Limb (tissue), 2 donors: ENCODE measurements at regions not wholly inside any gene's neighbourhood (a gene's known extent, or its start where the extent isn't known, plus 50 kb on each side); places are given as distances from the start of the nearest gene placed in this dataset.
A peak's percentile ranks its signal among the peaks of the same experiment; 100 is the strongest.

ENCODE experiments used
- DNase-seq, 2 donors: peaks; one replicate each; pipeline ENCODE4 v3.0.0-alpha.2; 2016; ENCODE audit errors: extremely low spot score in 2 of 2

DNA sequence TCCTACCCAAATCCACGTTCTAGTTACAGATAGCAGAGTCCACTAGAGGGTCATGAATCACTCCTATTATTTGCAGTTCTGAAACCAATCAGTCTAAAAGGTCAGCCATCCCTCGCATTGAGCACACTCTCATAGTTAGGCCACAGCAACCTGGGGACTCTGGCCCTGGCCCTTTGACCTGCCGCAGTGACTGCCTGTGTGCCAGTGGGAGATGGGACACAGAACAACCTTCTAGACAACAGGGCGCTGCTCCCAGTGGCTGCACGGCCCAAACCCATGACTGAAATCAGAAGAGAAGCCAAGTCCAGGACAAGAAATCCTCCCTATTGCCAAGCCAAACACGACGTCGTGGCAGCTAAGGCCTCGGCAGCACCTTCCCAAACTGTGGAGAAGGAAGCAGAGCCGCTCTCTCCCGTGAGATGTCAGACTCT is 158.5 kb downstream of the HERPUD2 start:
- peak in 1 of 2 donors; percentile 19 for DNase-seq

DNA sequence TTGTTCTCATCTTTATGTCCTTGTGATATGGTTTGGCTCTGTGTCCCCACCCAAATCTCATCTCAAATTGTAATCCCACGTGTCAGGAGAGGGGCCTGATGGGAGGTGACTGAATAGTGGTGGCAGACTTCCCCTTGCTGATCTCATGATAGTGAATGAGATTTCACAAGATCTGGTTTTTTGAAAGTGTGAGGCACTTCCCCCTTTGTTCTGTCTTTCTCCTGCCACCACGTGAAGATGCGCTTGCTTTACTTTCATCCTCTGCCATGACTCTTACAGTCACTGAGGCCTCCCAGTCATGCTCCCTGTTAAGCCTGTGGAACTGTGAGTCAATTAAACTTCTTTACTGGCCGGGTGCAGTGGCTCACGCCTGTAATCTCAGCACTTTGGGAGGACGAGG is 161.0 kb downstream of the HERPUD2 start:
- DNase-seq = no peak

DNA sequence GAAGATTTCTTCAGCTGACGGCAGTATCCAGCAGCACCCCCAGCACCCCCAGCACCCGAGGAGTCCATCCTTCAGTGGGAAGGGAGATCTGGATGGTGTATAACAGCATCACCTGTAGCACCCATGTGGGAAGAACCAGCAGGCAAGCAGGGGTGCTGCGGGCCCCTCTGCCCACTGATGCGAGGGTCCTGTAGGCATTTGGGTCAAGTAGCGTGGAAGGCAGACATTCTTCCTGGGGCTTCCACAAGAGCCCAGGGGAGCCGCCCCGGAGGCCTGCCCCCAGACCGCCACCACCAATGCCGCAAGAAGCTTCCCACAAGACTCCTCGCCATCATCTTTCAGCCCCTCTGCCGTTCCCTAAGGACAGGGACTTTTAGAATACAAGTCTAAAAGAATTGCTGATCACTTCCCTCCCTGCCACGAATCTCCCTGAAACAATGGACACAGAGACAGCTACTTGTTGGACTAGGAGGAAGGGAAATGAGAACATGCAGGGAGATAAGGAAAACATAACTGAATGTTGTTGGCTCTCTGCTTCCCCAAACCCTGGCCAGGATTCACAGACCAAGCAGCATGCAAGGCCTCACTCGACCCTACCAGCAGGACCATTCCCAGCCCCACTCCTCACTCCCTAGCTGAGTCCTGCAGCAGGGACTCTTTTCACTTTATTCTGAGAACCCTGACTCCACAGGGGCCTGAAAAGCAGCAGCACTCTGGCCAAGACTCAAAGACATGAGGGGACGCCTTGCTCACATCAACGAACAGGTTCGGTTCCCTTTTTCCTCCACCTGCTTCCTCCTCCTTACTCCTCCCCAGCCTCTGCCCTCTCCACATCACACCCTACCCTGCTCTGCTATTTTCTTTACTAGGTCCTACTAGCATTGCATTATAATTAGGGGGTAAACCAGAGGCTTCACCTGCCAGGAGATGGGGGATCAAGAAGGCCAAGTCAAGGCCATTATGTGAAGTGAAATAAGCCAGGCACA is 164.5 kb downstream of the HERPUD2 start:
- DNase-seq = peak in 1 of 2 donors; percentile 7

DNA sequence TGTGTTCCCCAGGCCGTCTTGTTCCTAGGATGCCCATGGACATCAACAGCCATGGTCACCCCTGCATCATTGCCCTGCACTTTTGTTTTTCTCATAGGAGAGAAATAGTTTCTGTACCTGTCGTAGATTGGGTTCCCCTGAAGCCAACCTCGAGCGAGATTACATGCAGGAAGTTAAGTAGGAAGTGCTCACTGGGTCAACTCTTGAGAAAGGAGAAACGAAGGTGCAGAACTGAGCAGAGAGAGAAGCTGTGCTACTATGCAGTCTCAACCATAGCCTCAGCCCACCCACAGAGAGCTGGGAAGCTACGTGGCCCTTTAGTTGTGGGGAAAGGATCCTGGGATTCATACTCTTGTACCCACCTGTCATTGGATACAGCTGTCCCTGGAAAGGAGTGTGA is 165.2 kb downstream of the HERPUD2 start:
- DNase-seq = peak in 1 of 2 donors; percentile 4

DNA sequence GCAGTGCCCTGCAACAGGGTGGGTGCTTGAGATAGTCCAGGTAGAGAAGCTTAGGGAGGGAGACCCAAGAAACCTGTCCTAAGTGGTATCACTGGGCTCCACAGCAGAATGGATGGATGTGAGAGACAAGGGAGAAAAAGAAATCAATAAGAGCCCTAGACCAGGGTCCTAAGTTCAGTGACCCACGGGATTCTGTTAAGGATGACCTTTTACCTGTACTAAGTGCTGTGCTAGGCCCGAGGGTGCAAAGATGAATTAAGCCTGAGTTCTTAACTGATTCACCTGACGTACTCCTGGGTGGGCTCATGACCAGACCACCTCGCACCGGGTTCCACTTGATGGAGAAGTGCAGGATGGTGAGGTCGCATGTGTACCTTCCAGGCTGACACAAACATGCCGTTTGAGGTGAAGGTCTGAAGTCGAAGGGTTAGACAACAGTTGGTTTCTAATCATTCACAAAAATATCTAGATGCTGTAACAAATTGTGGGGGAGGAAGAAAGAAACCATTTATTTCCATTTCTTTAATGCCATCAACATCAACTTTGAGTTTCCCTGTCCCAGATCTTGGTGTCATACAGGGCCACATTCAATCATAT is 166.5 kb downstream of the HERPUD2 start:
- DNase-seq = no peak

DNA sequence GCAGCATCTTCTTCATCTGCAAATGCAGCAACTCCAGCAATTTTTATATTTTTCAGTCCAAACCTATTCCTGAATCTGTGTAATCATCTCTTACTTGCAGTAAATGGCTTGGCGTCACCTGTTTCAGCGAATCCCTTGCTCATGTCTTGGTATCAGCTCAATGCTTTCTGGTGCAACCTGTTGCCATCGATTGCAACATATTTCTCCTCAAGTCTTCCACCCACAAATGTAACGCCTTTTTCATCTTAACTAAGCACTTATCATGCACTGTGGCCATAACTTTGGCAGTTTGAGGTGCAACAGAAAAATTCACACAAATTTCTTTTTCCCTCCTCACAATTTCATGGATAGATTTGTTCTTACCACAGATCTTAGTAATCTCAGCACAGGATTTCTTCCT is 168.3 kb downstream of the HERPUD2 start:
- no peak for DNase-seq

DNA sequence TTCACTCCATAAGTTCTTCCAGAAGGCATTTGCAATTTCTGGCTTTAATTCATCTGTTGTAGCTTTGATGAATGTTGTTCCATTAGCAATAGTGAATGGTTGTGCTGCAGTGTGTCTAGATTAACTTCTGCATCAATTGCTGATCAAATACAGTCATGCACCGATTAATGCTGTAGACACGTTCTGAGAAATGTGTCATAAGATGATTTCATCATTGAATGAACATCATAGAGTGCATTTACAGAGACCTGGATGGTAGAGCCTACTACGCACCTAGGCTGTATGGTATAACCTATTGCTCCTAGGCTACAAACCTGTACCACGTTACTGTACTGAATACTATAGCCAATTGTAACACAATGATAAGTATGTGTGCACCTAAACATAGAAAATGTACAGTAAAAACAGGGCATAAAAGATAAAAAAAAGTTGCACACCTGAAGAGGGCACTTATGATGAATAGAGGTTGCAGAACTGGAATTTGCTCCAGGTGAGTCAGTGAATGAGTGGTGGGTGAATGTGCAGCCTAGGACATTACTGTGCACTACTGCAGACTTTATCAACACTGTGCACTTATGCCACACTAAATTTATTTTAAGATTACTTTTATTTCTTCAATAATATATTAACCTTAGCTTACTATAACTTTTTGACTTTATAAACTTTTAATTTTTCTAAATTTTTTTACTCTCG is 170.7 kb downstream of the HERPUD2 start:
- no peak for DNase-seq

DNA sequence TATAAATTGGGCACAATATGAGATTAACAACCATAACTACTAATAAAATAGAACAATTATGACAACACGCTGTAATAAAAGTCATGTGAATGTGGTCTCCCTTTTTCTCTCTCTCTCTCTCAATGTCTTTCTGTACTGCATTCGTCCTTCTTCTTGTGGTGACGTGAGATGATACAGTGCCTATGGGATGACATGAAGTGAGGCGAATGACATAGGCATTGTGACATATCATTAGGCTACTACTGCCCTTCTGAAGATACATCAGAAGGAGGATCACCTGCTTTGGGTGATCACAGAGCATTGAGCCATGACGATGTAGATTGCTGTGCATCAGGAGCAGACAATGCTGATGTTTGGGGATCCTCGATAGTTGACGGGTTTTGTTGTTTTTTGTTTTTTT is 171.6 kb downstream of the HERPUD2 start:
- DNase-seq = no peak

DNA sequence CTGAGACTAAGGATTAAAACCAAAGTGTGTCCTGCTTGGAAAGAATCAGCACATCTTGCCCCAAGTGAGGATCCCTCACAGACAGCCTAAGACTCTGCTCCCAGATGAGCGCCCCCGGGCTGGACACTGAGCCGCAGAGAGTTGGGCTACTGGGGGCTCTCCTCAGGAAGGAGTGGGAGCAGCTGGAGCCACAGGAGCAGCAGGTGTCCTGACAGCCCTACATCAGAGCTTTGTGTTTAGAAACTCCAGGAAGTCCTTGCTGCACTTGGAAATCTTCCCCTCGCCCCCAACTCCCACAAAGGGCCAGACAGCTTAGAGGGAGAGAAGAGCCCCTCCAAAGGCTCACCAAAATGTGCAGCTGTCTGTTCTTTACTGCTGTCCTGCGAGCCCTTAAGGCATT is 172.2 kb downstream of the HERPUD2 start:
- no peak for DNase-seq

DNA sequence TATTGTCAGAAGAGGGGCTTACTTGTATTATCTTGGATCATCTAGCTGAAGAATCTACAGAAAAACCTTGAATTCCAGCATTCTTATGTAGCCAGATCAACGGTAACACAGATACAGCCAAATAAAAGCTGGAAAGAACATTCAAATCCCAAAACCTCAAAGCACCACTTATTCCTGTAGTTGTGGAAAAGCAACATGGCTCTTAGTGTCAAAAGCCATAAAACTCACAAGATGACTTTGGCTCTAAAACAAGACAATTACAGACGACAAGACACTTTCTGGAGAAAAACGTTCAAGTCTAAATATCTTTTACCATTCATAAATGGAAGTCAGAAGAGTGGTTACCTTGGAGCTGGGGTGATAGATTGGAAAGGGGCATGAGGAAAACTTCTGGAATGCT is 173.0 kb downstream of the HERPUD2 start:
- peak in 1 of 2 donors; percentile 43 for DNase-seq

DNA sequence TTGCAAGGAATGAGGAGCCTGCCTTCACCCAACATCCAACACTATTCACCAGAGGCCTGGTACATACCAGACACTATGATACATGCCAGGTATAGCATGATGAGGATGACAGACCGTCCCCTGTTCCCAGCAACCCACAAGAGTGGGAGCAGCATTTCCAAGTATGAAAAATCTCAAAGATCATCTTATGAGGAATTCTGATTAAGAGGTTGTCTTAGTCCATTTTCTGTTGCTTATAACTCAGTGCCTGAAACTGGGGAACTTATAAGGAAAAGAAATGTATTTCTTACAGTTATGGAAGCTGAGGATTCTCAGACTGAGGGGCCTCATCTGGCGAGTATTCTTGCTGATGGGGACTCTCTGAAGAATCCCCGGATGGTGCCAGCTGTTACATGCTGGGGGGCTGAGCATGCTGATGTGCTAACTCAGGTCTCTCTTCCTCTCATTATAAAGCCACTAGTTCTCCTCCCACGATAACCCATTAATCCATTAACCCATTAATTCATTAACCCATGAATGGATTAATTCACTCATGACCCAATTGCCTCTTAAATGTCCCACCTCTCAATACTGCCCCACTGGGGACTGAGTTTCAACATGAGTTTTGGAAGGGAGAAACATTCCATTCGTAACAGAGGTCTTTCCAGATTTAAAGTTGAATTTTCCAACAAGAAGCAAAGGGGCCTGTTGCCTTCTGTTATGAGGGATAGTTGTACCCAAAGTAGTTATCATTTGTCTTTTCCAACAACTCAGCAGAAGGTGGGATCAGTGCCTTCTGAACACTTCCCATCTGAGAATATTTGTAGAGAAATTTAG is 173.9 kb downstream of the HERPUD2 start:
- DNase-seq = no peak

DNA sequence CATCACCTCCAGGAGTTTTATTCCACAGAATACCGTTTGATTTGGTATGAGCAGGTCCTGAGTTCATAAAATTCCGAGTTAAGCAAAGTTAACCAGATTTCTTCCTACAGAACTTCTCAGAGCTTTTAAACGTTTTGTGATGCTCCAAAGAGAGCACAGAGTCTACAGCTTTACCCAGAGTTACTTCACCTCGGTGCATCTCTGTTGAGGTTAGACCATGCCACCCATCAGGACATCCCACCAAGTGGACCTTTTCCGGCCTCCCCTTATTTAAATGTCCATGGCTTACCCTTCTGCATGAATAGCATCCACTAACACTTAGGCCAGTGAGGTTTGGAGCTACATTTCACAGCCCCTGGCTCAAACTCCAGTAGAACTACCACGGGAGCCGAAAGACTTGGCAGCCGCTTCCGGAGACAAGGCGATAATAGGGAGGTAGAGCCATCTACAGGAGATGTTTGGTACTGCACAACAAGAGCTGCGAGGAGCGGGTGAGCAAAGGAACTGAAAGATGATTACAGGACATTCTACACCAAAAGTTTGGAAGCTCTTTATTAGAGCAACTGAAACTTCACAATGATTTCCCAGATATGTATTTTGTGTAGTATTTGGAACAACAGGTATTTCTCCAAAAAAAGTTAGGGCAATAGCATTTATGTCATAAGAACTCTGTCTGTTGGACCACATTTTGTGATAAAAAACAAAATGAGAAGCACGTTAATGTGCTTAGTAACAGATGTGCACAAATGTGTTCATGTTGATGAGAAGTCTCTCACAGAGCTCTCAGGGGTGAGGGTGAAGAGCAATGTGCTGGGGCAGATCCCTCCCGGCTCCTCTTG is 174.7 kb downstream of the HERPUD2 start:
- peak; percentile 81 to 85 for DNase-seq

DNA sequence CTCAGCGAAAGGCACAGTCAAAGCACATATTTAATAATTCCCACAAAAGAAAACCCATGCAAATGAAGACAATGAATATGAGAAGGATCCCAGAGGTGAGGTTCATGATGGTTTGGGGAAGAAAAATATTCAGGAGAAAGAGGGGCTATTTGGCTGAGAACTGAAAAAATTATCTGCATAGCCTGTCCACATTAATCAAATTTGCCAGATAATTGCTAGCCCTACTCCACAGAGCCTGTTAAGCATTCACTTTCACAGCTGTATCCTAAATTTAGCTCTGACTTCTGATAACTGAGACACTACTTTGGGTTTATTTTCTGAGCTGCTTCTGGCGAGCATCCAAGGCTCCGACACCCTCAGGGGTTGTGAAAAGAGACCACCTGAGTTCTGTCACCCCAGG is 176.2 kb downstream of the HERPUD2 start:
- DNase-seq = no peak

DNA sequence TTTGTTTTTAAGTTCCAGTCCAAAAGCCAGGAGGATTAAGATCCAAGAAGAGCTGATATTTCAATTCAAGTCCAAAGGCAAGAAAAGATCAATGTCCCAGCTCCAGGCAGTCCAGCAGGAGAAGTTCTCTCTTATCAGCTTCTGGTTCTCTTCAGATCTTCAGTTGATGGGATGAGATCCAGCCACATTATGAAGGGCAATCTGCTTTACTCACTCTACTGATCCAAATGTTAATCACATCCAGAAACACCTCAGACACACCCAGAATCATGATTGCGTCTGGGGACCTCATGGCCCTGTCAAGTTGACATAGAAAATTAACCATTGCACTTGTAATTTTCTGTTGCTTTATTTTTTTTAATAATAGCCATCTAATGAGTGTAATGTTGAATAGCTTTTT is 178.4 kb downstream of the HERPUD2 start:
- DNase-seq = no peak

DNA sequence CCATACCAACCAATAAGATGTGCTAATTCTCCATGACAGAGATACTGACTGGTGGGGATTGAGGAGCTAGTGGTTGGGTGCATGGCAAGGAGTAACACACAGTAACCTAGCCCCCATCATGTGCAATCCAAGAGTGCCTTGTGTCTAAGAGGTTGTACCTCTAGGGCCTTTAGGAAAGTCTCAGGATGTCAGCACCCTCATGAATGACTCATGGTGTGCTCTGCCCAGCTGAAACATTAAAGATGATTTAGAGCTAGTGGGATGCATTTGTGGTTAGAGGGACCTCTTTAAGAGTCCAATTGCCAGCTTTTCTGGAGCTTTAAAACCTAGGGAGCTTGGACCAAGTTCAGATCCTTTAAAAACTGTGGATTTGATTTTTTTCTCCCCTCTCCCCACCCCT is 181.1 kb downstream of the HERPUD2 start:
- no peak for DNase-seq

DNA sequence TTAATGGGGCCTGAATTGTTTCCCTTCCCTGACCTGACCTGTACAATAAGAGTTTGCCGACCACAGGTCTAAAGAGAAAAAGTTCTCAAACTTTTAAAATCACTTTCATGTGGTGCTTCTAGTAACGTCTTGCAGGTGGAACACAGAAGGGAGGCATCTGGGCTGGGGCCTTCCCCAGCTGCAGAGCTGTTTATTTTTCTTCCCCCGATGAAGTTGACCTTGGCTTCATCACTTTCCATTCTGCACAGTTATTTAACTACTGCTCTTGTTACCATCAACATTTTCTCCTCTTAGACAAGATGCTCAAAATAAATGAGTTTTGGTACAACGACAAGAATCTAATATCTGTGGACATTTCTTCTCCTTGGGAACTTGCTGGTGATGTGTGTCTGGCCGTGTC is 181.7 kb downstream of the HERPUD2 start:
- no peak for DNase-seq

DNA sequence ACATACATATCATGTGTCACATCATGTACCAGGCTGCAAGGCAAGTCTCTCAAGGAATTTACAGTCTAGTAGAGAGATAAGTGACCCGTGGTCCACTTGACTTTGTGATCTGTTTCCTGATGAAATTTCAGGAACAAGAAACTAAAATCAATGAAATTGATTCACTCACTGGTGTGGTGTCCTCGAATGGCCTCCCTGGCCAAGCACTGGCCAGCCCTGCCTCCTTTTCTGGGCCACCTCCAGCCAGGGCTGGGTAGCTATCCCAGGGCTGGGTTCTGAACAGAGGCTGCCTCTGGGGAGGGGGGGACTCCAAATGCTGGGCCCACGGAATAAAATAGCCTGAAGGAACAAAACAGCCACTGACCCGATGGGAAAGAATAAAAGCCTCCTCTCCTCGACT is 182.2 kb downstream of the HERPUD2 start:
- no peak for DNase-seq

DNA sequence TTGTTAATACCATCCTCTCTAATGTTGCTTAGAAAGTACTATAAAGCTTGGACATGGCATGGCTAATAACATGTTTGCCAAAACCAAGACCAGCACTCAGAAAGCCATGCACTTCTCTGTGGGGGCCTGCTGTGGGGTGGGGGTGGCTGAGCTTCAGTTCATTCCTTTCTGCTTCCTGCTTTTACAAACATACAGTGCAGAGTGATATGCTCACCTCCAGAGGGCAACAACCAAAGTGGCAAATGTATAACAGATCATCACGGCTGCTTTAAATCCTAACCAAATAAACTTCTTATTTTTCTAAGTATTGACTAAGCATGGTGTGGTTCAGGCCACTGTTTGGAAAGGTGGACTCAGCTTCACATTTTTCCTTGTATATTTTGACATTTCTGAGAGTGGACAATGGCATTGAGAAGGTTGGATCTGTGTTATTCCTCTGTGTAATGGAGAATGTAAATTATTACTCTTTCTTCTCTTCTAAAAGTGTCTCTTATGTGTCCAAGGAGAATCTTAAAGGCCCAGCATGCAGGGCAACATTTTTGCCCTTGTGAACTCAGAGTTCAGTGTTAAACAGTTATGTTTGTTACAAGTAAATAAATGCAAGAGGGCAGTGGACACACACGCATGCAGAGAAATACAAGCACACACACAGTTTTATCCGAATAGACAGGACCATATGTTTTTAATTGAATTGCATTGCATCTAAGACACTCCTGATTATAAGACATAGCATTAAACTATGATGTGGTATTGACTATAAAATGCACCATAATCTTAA is 186.1 kb downstream of the HERPUD2 start:
- DNase-seq = no peak

DNA sequence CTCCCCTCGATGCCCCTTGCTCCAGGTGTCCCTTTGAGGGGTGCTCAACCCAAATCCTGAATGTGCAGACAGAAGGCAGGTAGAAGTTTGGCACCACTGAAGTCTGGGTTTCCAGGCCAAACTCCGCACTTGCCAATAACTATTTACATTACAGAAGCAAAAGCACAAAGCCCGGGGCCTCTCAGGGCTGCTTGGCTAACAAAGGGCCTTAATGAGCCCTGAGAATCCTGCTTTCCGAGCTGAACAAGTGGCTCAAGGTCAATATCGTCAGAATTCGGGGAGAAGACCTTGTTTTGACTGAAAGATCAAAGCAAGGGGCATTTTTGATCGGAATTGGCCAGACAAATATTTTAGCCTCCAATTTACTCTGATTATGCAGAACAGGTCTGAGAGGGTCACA is 189.9 kb downstream of the HERPUD2 start:
- DNase-seq = no peak

DNA sequence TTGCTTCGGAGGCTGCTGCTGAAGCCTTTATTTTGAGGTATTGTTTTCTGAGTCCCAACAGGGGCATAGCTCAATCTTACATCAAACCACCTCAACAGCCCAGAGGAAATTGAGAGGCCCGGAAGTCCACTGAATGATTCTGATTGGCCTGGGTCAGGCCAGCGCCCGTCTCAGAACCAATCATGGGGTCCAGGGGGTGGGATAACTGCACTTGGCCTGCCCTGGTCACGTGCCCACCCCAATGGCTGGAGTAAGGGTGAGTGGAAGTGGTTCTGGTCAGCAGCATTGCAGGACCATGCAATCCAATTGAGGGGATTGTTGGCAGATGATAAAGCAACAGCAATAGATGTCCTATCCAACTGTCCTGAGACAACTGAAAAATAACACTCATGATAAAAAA is 190.6 kb downstream of the HERPUD2 start:
- DNase-seq = no peak
